VCaP (cell line): ENCODE measurements at regions not wholly inside any gene's neighbourhood (a gene's known extent, or its start where the extent isn't known, plus 50 kb on each side); places are given as distances from the start of the nearest gene placed in this dataset.

ENCODE experiments used
- H3K27ac ChIP-seq: fragments of 450-650 bp; 2 replicates; pipeline ENCODE4 v1.5.1; 2017
- CTCF ChIP-seq: fragments of 450-650 bp; conservative IDR thresholded peaks from 2 replicates; pipeline ENCODE4 v1.5.1; 2017; ENCODE audit warnings: mild to moderate bottlenecking, moderate library complexity

- TF ChIP-seq CTCF = no peak
- no peak overlapping the region for H3K27ac ChIP-seq
Observed at GRCh38 chr4:124804041-124804440, 91.5 kb upstream of the ANKRD50 start.

- H3K27ac ChIP-seq = no peak overlapping the region
- TF ChIP-seq CTCF = no peak
Observed at GRCh38 chr4:124803641-124804040, 91.1 kb upstream of the ANKRD50 start.

DNA sequence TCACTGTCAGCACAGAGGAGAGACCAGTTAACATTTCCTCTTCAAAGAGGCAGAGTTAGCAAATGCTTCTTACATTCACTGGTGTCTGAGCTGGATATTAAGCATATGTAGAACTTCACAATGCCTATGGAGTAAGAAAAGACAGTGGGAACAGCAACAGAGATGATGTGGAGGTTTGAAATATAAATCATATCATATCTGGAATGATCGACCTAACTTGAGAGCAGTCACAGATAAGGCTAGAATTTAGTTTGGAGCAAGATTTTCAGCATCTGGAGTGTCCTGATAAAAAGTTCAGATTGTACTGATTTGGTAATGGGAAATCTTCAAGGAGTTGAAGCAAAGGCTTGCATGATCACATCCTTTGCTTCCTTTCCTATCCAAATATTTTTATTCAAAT lies 90.5 kb upstream of the ANKRD50 start:
- TF ChIP-seq CTCF = no peak
- no peak overlapping the region for H3K27ac ChIP-seq

GRCh38 chr4:124797223-124797622 lies 84.7 kb upstream of the ANKRD50 start:
- H3K27ac ChIP-seq = no peak overlapping the region

GRCh38 chr4:124790471-124790870 lies 77.9 kb upstream of the ANKRD50 start:
- TF ChIP-seq CTCF = no peak
- H3K27ac ChIP-seq = no peak overlapping the region

More at GRCh38 chr4:124797223-124797622, 84.7 kb upstream of the ANKRD50 start:
- no peak for TF ChIP-seq CTCF

DNA sequence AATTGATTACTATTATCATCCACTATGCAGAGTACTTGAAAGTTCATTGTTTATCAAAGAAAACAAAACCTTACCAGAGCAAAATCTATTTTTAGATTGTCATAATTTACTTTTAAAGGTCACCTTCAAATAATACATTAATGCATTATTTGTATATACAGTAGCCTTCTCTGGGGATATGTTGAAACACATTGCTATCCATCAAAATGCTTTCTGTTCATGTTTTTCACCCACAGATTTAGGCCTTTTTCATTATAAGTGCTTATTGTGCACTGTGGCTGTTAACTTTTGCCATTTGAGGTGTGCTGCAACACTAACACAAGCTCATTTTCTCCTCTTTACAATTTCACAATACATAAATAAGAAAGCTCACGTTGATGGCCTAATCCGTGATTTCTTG lies 74.1 kb upstream of the ANKRD50 start:
- no peak for TF ChIP-seq CTCF
- no peak overlapping the region for H3K27ac ChIP-seq

DNA sequence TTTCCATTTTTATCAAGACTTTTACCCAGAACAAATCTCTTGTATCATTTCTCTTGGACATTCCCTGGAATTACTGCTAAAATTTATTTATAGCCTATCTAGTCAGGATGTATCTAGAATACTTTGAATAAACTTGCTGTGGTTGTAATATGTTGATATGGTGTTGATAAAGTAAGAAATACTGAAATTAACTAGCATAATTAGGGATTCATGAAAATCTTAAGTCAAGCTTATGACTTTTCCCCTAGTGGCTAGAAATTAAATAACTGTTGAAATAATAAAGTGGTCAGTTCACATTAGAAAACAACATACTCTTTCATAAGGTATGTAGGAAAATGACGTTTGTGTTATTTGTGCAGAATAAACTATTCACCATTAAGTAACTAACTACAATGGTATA lies 73.1 kb upstream of the ANKRD50 start:
- no peak for TF ChIP-seq CTCF
- no peak overlapping the region for H3K27ac ChIP-seq

- no peak overlapping the region for H3K27ac ChIP-seq
- no peak for TF ChIP-seq CTCF
Observed at GRCh38 chr4:124783847-124784246, 71.3 kb upstream of the ANKRD50 start.
